Panc1 (cell line): ENCODE measurements at regions not wholly inside any gene's neighbourhood (a gene's known extent, or its start where the extent isn't known, plus 50 kb on each side); places are given as distances from the start of the nearest gene placed in this dataset.

Experiments
- POLR2AphosphoS5 ChIP-seq: IDR thresholded peaks from 2 replicates; pipeline ENCODE4 v1.6.1; 2012; ENCODE audit warnings: mild to moderate bottlenecking, low read depth, low read length, moderate library complexity
- TF ChIP-seq, protein P1 (sequence below): fragments of 450-650 bp; IDR thresholded peaks from 2 replicates; pipeline ENCODE4 v1.5.1; 2017; ENCODE audit warnings: mild to moderate bottlenecking
- TF ChIP-seq, protein P2 (sequence below), 2 experiments: IDR thresholded peaks; 2 replicates each; pipeline ENCODE4 v1.6.1; 2011 to 2012; ENCODE audit warnings: low read depth in 2 of 2, control low read depth in 1 of 2, low read length in 1 of 2, mild to moderate bottlenecking in 1 of 2, moderate library complexity in 1 of 2; ENCODE audit not compliant: insufficient read depth in 1 of 2

DNA sequence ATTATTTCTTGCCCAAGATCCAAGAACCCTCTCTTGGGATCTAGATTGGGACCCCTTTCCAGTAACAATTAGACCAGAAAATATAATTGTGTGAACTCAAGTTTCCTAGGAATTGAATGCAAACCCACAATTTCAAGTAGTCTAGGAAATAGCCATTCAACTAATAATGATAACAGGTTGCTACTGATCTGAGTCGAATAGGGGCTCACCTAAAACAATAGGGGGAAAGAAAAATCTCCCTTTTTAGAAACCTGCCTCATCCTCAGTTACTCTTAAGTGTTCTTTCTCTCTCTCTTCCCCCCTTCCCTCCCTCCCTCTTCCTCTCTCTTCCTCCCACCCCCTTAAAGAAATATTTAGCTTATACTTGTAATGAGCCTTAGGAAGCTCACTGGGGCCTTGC, 555.3 kb downstream of the IGSF11 start:
- TF ChIP-seq, protein P1, sequence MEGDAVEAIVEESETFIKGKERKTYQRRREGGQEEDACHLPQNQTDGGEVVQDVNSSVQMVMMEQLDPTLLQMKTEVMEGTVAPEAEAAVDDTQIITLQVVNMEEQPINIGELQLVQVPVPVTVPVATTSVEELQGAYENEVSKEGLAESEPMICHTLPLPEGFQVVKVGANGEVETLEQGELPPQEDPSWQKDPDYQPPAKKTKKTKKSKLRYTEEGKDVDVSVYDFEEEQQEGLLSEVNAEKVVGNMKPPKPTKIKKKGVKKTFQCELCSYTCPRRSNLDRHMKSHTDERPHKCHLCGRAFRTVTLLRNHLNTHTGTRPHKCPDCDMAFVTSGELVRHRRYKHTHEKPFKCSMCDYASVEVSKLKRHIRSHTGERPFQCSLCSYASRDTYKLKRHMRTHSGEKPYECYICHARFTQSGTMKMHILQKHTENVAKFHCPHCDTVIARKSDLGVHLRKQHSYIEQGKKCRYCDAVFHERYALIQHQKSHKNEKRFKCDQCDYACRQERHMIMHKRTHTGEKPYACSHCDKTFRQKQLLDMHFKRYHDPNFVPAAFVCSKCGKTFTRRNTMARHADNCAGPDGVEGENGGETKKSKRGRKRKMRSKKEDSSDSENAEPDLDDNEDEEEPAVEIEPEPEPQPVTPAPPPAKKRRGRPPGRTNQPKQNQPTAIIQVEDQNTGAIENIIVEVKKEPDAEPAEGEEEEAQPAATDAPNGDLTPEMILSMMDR: no peak
- TF ChIP-seq, protein P2, sequence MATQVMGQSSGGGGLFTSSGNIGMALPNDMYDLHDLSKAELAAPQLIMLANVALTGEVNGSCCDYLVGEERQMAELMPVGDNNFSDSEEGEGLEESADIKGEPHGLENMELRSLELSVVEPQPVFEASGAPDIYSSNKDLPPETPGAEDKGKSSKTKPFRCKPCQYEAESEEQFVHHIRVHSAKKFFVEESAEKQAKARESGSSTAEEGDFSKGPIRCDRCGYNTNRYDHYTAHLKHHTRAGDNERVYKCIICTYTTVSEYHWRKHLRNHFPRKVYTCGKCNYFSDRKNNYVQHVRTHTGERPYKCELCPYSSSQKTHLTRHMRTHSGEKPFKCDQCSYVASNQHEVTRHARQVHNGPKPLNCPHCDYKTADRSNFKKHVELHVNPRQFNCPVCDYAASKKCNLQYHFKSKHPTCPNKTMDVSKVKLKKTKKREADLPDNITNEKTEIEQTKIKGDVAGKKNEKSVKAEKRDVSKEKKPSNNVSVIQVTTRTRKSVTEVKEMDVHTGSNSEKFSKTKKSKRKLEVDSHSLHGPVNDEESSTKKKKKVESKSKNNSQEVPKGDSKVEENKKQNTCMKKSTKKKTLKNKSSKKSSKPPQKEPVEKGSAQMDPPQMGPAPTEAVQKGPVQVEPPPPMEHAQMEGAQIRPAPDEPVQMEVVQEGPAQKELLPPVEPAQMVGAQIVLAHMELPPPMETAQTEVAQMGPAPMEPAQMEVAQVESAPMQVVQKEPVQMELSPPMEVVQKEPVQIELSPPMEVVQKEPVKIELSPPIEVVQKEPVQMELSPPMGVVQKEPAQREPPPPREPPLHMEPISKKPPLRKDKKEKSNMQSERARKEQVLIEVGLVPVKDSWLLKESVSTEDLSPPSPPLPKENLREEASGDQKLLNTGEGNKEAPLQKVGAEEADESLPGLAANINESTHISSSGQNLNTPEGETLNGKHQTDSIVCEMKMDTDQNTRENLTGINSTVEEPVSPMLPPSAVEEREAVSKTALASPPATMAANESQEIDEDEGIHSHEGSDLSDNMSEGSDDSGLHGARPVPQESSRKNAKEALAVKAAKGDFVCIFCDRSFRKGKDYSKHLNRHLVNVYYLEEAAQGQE (IDR thresholded peaks at IDR 0.05; ENCODE audit: insufficient read depth in 1 of 2, low read depth in 2 of 2, low read length in 1 of 2): no peak
- no peak for TF ChIP-seq POLR2AphosphoS5
